ENCODE measurements at regions not wholly inside any gene's neighbourhood (a gene's known extent, or its start where the extent isn't known, plus 50 kb on each side); places are given as distances from the start of the nearest gene placed in this dataset.

DNA sequence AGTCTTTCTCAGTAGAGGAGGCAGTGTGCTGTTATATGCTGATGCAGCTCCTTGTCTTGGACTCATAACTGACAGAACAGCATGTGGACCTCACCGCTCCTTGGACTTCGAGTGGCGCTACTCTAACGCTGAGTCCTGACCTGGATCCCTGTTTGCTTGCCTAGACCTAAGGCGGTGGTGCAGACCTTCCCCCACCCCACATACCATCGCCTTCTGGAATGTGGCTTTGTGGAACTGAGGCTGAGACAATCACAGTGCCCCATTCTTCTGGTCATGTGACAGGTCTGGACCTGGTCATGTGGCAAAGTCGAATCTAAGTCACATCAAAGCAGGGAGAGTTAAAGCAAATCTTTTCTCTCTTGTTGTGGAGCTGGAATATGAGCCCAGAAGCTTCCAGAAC is 190.7 kb upstream of the MKI67 start:
- no peak for DNase-seq

DNA sequence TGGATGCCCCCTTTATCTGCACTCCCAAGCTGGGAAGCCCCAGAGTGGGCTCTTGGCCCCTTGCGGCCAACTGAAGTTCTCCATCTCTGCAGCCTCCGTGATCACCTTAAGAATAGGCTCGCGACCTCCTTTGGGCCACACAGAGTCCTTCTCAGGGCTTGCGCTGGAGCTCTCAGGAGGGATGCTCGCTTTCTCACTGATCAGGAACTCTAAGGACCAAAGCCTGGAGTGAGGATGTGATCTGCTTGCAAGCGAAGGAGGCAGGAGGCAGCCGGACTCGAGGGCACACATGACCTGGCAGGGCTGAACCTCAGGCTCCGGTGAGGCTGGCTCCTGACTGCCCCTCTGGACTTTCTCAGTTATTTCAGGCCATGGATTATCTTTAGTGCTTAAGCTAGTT is 192.1 kb upstream of the MKI67 start:
- DNase-seq: no peak

DNA sequence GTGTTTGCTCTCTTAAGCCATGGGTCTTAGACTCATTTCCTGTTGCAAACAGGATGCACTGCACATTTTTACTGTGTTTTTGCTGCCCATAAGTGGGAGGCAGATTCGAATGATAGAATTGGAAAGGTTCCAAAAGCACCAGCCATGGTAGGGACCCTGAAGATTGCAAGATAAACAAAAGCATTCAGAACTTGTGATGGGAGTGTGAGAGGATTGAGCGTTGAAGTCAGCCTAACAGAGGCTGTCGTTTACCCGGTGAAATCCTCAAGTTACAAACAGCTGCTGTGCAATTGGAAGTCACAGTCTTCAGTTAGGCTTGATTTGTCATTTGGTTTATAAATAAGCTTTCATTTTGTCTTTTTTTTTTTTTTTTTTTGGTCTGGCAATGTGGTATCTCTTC is 192.7 kb upstream of the MKI67 start:
- DNase-seq: no peak

DNA sequence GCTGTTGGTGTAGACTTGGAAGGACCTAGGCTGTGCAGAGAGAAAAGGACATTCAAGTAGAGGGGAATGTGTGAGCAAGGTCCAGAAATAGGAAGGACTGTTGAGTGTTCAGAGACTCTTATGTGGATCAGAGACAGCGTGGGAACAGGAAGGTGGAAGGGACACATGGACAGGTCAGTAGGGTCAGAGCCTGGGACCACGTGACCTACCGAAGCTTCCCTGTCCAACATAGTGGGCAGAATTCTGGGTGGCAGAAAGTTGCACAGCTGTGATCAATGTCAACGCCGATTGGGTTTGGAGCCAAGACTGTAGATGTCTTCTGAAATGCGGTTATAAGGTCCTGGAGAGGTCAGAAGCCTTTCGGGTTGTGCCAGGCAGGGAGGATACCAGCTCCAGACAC is 195.9 kb upstream of the MKI67 start:
- DNase-seq: no peak

DNA sequence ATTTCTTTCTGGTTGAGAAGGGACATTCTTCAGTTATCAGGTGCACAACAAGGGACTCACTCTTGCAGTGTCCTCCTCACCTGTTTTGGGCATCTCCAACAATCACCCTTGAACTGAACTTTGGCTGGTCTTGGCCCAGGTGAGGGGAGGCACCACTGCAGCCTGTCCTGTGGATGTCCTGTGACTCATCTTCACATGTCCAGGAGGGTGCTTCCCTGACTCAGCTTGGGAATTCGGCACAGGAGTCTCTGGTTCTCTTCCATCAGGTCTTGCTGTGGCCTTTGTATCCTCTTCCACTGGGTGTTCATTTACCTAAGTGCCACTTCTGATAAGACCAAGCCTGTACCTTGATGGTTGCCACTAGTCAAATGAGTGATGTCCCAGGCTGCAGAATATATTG is 196.7 kb upstream of the MKI67 start:
- DNase-seq: no peak

DNA sequence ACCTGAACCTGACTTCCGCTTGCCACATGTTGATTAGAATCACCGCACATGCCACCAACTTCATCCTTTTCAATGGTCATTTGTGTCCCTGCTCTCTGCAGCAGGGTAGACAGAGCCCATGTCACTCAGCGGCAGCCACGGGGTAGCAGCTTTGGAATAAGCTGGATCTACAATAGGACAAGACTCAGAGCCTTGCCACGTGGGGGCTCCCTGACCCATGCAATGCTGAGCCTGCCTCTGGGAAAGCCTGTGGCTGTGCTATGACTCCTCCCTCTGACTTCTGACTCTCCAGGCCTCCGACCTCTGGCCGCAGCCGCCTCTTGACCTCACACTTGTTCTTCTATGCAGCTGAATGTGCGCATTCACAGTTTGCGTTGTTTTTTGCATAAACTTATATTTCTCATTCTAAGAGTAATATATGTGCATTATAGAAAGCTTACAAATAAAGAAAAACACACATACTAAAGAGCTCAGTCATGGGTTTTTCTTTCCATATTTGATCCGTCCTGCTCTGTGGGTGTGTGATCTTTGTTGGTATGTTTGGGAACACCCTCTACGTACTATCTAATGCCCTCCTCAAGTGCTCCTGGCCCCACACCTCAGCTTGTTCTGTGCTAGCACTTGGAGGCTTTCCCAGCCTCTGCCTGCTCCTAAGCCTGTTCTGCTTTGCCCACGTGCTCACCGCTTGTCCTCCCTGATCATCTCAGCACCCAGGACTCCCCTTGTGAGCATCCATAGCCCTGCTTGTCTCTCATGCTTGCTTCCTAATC is 198.0 kb upstream of the MKI67 start:
- DNase-seq: no peak

DNA sequence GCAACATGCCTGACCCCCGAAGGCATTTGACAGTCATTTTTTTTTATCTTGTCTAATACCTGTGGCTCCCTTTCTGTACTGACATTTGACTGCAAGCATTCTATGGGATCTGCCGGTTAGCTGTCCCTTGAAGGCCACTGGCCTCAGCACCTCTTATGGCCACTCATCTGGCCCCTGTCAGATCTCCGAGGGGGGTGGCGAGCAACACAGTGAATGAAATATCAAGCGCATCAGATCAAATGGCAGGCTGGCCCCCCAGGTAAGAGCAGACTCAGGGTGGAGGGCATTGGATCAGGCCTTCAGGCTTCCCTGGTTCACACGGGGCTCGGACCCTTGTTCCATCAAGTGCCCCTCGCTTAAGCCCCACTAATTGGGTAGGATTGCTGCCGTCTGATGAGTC is 199.6 kb upstream of the MKI67 start:
- no peak for DNase-seq

DNA sequence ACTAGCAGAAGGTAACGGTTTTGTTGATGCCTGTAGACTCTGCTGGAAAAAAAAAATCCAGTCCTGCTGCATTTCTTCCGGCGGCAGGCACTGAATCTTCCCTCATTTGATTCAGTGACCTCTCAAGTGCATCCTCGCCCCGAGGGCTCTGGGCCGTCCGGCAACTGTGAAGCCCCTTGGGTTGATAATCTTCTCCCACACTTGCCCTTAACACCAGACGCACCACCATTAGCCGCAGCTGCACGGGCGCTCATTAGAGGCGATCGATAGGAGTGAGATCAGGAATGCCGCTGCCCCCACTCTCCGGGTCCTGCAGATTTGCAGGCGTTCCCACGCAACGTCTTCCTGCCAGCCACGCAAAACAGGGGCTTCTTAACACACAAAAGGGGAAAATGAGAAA is 200.0 kb upstream of the MKI67 start:
- no peak for DNase-seq

DNA sequence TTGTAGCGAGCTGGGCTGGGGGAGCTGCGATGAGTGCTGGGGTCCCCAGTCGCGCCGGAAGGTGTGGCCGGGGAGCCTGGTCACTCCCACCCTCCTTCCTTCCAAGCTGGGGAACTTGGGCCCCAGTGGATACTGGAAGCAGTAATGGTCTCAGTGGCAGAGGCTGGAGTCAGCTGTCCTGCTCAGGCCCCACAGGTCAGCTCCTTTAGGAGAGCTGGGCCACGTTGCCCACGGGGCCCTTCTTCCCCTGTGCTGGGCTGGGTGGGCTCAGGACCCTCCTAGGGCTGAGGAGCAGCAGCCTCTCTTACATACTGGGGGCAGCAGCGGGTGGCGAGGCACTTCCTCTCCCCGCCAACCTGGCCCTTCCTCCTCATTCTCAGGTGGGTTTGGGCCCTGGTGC is 200.6 kb upstream of the MKI67 start:
- DNase-seq: no peak

DNA sequence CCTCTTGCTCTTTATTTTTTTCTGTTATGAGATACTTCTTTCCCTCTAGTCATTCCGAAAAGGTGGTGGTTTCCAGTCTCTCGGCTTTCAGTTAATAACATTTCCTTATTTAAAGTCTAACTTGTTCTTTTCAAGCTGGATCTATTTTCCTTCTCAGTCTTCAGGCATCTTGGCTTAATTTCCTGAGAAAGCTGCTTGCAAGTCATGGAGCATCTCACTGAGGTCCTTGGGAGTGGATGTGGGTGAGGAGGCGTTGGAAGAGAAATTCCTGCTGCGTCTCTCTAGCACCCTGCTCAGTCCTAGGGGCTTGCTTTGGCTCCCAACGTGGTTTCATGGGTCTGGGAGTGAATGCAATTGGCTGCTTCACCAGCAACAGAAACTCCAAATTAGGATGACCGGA is 210.2 kb upstream of the MKI67 start:
- DNase-seq: no peak

DNA sequence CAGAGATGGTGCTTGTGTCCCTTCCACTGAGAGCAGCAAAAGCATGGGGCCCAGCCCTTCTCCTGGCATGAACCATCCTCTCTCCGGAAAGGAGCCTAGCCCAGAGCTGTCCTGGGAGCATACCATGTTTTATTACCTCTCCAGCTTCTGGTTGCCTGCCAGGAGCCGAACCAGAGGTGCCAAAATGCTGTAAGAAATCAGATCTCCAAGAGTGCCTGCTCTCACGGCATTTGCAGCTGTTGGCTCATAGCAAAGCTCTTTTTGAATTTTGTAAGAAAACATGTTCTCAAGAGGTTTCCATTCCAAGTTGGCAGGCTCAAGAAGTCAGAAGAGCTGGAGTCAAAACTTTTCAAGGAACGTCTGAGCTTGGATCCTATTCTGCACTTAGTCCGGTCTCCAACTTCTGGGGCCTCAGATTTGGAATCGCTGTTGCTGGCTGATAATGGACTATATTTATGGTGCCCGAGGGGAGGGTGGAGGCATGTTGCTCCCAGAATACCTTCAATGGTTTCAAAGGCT is 211.7 kb upstream of the MKI67 start:
- no peak for DNase-seq

DNA sequence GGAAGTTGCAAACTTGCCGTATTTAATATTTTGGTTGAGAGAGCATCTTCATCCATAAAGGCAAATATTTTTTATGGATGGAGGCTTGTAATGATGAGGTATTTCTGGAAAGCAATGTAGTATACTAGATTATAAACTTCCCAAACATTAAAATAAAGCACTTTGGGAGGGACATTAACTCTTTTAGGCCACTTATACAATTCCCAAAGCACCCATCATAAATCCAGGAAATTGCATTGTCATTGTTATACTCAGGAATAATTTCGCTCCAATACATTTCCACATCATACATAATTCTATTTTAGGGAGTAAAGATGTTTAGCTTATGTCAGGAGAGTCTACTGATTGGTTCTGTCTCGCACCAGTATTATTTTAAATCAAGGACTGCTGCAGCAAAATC is 212.7 kb upstream of the MKI67 start:
- DNase-seq: no peak

DNA sequence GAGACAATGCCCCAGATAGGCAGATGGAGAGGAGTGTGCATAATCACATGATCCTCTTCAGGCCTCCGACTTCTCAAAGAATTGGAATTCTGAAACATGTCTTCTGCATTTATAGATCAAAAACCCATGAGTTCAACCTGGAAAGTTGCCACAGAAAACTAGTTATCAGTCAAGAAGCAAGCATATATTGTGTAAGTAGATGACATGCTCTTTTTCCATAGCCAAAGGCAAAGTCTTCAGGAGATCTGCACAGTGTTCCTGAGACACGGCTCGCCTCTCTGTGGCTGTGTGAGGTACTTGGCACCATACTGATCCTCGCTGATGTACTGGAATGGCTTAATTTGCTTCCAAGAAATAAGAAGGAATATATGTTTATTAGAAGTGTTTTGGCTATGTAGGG is 213.5 kb upstream of the MKI67 start:
- no peak for DNase-seq

DNA sequence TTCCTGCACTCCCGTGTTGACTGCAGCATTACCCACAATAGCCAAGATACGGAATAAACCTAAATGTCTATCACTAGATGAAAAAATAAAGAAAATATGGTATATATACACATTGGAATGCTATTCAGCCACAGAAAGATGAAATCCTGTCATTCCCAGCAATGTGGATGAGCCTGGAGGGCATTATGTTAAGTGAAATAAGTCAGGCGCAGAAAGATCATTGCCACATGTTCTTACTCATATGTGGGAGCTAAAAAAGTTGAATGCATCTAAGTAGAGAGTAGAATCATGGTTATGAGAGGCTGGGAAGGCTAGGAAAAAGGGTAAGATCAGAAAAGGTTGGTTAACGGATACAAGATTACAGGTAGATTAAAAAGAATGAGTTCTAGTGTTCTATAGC is 219.1 kb upstream of the MKI67 start:
- DNase-seq: no peak

DNA sequence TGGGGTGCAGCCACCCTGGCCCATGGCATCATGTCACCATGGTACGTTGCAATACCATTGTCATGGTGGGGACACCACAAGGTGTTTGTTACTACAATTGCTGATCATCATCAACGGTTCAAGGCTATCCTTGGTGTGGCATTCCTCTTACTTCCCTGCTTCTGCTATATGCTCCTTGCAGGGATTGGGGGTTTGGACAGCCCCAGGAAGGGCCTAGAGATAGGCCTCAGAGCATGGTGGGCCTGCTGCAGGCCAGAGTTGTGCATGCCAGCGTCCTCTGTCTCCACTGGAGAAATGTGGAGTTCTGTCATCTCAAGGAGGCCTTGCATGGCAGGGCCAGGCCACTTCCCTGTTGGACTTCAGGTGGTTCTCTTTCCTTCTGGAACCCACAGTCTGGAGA is 234.6 kb upstream of the MKI67 start:
- DNase-seq: no peak

DNA sequence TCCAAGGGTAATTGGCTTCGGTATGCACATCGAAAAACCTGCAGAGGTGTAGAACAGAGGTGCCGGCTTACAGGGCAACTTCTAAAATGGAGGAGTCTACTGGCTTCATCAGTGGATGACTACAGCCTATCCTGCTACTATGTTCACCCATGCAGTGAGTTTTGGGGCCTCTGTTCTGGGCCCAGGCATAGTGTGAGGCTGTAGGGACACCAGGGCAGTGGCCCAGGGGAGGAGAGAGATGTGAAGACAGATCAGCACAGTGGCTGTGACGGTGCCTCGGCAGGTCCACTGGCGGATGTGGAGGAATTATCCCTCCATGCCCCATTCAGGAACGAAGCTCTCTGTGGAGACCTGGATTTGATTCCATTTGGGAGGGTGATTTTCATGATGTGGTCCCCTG is 235.3 kb upstream of the MKI67 start:
- no peak for DNase-seq

DNA sequence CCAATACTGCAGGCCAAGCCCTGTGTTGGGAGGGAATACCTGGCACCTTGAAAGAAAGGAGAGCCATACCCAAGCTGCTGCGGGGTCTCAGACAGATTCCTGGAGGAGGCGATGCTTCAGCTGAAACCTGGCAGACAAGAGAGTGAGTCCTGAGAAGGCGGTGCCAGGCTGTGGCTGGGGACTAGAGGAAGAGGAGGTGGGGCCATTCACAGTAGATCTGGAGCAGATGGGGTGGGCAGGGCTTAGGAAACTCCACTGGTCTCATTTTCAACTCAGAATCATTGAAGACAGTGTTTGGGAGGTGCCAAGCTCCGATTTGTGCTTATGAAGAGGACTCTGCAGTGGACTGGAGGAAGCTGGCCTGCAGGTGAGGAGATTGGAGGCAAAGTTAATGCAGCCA is 236.3 kb upstream of the MKI67 start:
- no peak for DNase-seq

DNA sequence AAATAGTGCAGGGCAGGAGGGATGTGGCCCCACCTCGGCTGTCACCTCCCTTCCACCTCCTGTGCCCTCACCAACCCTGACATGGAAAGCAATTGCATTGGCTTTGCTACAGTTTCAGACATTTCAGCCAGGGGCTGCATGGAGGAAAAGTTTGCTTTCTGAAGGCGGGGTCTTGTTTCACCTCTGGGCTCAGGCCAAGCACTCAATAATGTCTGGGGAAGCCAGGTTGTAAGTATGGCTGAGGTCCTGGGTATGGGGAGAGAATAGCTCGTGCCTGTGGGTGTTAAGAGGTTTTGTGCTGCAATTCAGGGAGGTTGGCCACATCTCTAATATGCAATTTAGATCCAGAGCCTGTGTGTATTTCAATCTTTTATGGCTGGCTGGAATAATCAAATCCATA is 238.4 kb upstream of the MKI67 start:
- DNase-seq: no peak

DNA sequence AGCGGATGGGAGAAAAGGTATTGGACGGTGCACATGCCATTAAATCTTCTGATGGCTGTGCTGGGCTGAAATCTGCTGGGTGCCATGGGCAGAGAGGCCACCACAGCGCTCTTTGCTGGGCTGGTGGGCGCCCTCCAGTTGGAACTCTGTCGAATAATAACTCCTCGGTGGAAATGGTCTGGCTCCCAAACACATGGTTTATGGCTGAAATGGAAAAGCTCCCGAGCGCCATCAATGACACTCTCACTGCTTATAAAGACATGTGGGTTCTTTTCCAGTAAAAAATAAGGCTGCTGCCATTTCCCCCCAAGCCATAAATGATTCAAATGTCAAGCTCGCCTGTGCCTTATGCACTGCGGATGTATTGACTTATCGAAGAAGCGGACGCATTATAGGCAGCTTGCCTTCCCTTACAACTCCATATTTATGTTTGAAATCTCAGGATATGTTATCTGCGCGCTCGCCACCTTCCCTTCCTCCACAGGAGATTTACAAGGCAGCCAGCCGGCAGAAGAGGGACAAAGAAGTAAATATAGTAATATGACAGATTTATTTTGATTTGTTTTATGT is 239.0 kb upstream of the MKI67 start:
- no peak for DNase-seq

DNA sequence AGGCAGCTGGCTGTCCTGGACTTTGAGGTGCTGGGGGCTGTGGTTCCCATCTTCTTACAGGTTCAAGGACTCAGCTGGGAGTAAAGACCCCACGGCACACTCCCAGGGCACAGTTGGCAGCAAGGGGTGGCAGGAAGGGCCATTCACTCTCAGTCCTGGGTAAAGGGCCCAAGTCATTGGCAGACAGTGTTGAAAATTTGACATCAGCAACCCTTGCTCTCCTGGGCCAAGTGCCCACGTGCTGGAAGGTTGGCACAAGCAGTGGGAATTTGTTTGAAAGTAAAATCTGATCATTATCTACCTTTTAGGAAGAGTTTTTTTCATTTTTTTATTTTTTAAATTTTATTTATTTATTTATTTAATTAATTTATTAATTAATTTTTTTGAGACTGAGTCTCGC is 241.6 kb upstream of the MKI67 start:
- no peak for DNase-seq

DNA sequence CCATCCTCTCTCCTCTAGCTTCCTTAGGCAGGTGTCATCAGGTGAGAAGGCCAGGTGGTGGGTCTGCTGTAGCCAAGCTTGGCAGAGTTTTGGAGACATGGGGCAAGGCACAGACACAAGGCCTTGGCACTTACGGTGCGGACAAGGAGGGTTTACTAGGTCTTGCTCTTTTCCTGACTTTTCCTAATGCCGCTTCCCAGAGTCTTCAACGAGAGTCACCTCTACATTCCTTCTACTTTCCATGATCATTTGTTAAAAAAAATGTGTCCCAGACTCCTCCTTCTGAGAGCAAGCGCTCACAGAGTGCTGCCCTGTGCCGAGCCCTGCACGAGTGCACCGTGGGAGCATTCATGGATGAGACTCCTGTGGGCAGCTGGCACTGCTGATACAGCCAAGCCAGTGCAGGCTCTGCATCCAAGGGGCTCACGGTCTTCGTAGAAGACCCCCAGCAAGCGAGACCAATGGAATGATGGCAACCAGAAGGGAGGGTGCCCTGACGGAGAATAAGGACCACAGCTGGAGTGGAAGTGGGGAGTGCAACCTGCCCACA is 243.0 kb upstream of the MKI67 start:
- no peak for DNase-seq

DNA sequence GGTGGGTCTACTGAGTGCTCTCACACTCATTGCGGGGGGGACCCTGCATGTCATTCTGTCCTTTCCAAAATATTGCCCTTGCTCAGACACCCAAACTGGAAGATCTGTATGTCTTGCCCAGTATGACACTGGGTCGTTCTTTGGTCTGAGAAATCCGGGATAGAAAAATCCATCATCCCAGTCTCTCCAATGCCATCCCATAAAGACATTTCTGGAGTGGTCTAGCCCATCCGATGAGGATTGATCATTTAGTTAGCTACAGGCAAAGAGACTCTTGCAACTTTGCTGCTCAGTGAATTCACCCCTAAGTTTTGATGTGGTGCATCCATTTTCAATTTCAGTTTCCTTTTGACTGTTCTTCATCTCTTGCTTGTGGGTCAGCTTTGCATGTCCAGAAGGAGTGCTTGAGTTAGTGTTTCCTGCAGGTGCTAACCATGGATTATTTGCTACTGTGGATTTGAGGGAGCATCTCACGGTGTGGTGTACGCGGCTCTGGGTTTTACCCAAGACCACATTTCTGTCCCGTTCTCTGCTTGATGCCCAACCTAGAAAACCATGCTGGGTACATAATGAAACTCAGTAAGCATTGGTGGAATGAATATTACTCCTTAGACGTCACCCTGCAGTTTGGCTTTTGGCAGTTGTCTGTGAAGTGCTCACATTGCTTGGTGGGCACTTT is 247.0 kb upstream of the MKI67 start:
- no peak for DNase-seq

DNA sequence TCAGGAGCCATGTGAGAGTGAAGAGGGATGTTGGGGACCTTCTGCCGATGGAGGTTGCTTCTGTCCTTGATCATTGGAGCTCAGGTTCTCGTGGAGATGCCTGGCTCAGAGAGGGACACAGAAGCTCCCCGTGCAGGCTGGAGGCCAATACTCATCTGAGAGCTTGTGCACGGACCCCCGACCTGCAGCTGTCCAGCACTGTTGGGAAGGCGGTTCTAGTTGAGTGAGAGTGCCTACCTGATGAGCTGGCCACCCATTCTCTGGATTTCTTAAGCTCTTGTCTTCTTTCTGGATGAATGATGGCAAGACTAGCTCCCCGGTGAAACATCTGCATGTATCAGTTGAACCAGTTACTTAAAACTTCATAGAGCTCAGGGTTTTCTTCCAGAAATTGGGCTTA is 247.6 kb upstream of the MKI67 start:
- no peak for DNase-seq

DNA sequence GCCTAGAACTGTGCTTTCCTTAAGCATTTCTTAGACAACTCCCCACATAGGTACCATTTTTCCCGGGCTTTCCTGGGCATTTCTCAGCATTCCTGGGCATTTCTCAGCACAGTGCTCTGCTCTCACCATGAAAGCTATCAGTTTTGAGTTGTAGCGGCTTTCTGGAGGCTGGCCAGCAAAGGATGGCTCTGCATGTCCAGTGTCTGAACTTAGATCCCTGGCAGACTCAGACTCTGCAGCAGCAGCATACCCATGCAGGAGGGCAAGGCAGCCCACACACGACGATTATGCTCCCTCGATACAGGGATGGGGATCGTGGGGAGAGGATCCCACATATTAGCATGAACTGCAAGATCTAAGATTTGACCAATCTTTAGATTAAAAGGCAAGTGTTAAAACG is 248.9 kb upstream of the MKI67 start:
- no peak for DNase-seq
